Fibroblast of lung (primary cell): ENCODE measurements at regions not wholly inside any gene's neighbourhood (a gene's known extent, or its start where the extent isn't known, plus 50 kb on each side); places are given as distances from the start of the nearest gene placed in this dataset.

Experiments
- CTCF ChIP-seq, 2 donors: IDR thresholded peaks in 1 of 2; conservative IDR thresholded peaks in 1 of 2; 1 replicate in 1 of 2; 2 replicates in 1 of 2; pipeline ENCODE4 v1.5.1; 2011 to 2012; ENCODE audit warnings: low read length in 2 of 2, control low read depth in 1 of 2, inconsistent platforms in 1 of 2, low read depth in 1 of 2, mild to moderate bottlenecking in 1 of 2
- EZH2 ChIP-seq: IDR thresholded peaks from 2 replicates; pipeline ENCODE4 v1.5.1; 2012; ENCODE audit warnings: low read length, control low read depth, mild to moderate bottlenecking; ENCODE audit errors: missing control alignments

GRCh38 chr12:9258676-9259075 is 50.5 kb upstream of the PZP start:
- TF ChIP-seq EZH2 (no peak), CTCF (conservative IDR thresholded peaks at IDR 0.05 in 1 of 2, IDR thresholded peaks at IDR 0.05 in 1 of 2; ENCODE audit: low read depth in 1 of 2, low read length in 2 of 2) (no peak)
